OCI-LY7 (cell line): ENCODE measurements at regions not wholly inside any gene's neighbourhood (a gene's known extent, or its start where the extent isn't known, plus 50 kb on each side); places are given as distances from the start of the nearest gene placed in this dataset.

Experiments
- CTCF ChIP-seq: fragments of 200-600 bp; sonication (generic); conservative IDR thresholded peaks from 2 replicates; pipeline ENCODE4 v1.5.1; 2014; ENCODE audit warnings: mild to moderate bottlenecking, antibody characterized with exemption, low read length, moderate library complexity, mixed read lengths
- EZH2phosphoT487 ChIP-seq: fragments of 200-600 bp; sonication (generic); IDR thresholded peaks from 2 replicates; pipeline ENCODE4 v1.6.1; 2018; ENCODE audit warnings: low read depth, borderline replicate concordance, mild to moderate bottlenecking, mixed run types, antibody characterized with exemption, low read length, moderate library complexity, mixed read lengths

GRCh38 chr13:108558489-108558888 is 70.9 kb upstream of the MYO16 start:
- TF ChIP-seq CTCF (no peak), EZH2phosphoT487 (no peak)
